Endothelial cell of umbilical vein (primary cell): ENCODE measurements at regions not wholly inside any gene's neighbourhood (a gene's known extent, or its start where the extent isn't known, plus 50 kb on each side); places are given as distances from the start of the nearest gene placed in this dataset. TPM values are rescaled to one million over a fixed set of nuclear protein-coding genes. Genes with fewer than 3 reads are reported as not detected.

Source experiments
- BruUV-seq: library from RNA; stranded (reverse); fragments of 400-500 nt; replicated peaks from 2 replicates; lab custom pipeline; 2021; lab: Mats Ljungman, UMichigan
- CTCF ChIA-PET: fragments of 300-600, 350-600 bp; sonication (Branson Sonifier 250); formaldehyde crosslinking; loops from one replicate; lab custom pipeline; 2021; ENCODE audit warnings: antibody characterized with exemption, inconsistent platforms; lab: Charles Lee
- POLR2A ChIA-PET: fragments of 300-600, 350-600 bp; sonication (Branson Sonifier 250); formaldehyde crosslinking; loops from one replicate; lab custom pipeline; 2021; ENCODE audit warnings: antibody characterized with exemption, inconsistent platforms; lab: Charles Lee
- DNase-seq: peaks from one replicate; pipeline ENCODE4 v3.0.0-alpha.2; 2011; ENCODE audit warnings: low read depth, low spot score
- FAIRE-seq: peaks from 2 replicates; lab custom pipeline; 2011; peaks lifted over from hg19 to GRCh38; lab: Jason Lieb, UNC
- H2AFZ ChIP-seq: 2 replicates; pipeline ENCODE4 v1.6.0; 2012; ENCODE audit warnings: low read depth, low read length, control low read depth, inconsistent platforms
- H3K27ac ChIP-seq: 2 replicates; pipeline ENCODE4 v1.5.1; 2011; ENCODE audit warnings: low read depth, mild to moderate bottlenecking, control low read depth, low read length, moderate library complexity; ENCODE audit not compliant: insufficient read depth
- H3K27me3 ChIP-seq, 2 experiments: 2 replicates each; pipeline versions ENCODE4 v1.6.0 to v1.6.1; 2011; ENCODE audit warnings: low read length in 2 of 2, mixed read lengths in 1 of 2; ENCODE audit not compliant: control insufficient read depth in 2 of 2, insufficient read depth in 2 of 2
- H3K36me3 ChIP-seq, 2 experiments: 2 replicates in 1 of 2; 3 replicates in 1 of 2; pipeline ENCODE4 v1.5.1; 2011; ENCODE audit warnings: low read length in 2 of 2, mild to moderate bottlenecking in 1 of 2, moderate library complexity in 1 of 2; ENCODE audit not compliant: control insufficient read depth in 2 of 2, insufficient read depth in 2 of 2; ENCODE audit errors: extremely low read depth in 1 of 2
- H3K4me1 ChIP-seq: 3 replicates; pipeline ENCODE4 v1.5.1; 2011; ENCODE audit warnings: mild to moderate bottlenecking, low read length; ENCODE audit not compliant: control insufficient read depth, insufficient read depth; ENCODE audit errors: extremely low read depth
- H3K4me2 ChIP-seq: 2 replicates; pipeline ENCODE4 v1.6.1; 2011; ENCODE audit warnings: low read length, control low read depth, mixed read lengths; ENCODE audit not compliant: insufficient read depth
- H3K4me3 ChIP-seq, 3 experiments: fragments of 200-600 bp in 1 of 3; sonication (generic), shearing (Covaris generic) in 1 of 3; replicated peaks in 1 of 3; 2 replicates each; pipeline ENCODE4 v1.5.1; 2011 to 2016; ENCODE audit warnings: control low read depth in 3 of 3, low read length in 3 of 3, mild to moderate bottlenecking in 2 of 3, inconsistent platforms in 1 of 3, low read depth in 1 of 3, moderate library complexity in 1 of 3; ENCODE audit not compliant: insufficient read depth in 1 of 3
- H3K79me2 ChIP-seq: 2 replicates; pipeline ENCODE4 v1.6.0; 2012; ENCODE audit warnings: low read length, inconsistent platforms; ENCODE audit not compliant: control insufficient read depth, insufficient read depth
- H3K9ac ChIP-seq: replicated peaks from 2 replicates; pipeline ENCODE3; 2011; ENCODE audit warnings: low read length, control low read depth; ENCODE audit not compliant: insufficient read depth; ENCODE audit errors: extremely low read depth
- H3K9me1 ChIP-seq: replicated peaks from 3 replicates; pipeline ENCODE4 v1.6.0; 2011; ENCODE audit warnings: mild to moderate bottlenecking, low read length; ENCODE audit not compliant: control insufficient read depth, insufficient read depth; ENCODE audit errors: extremely low read depth
- H3K9me3 ChIP-seq: replicated peaks from 2 replicates; pipeline ENCODE4 v1.5.1; 2012; ENCODE audit warnings: low read length, inconsistent platforms; ENCODE audit not compliant: control insufficient read depth, insufficient read depth
- H4K20me1 ChIP-seq: replicated peaks from 2 replicates; pipeline ENCODE3; 2011; ENCODE audit warnings: mild to moderate bottlenecking, low read length; ENCODE audit not compliant: control insufficient read depth, insufficient read depth; ENCODE audit errors: extremely low read depth
- CTCF ChIP-seq, 2 donors: IDR thresholded peaks; 1 replicate in 1 of 2; 2 replicates in 1 of 2; pipeline ENCODE4 v1.5.1; 2011; ENCODE audit warnings: low read length in 2 of 2, mild to moderate bottlenecking in 2 of 2, moderate library complexity in 2 of 2, control low read depth in 1 of 2, inconsistent platforms in 1 of 2, low read depth in 1 of 2; ENCODE audit not compliant: insufficient read depth in 1 of 2; ENCODE audit errors: extremely low read depth in 1 of 2
- EZH2 ChIP-seq: IDR thresholded peaks from 2 replicates; pipeline ENCODE4 v1.6.1; 2012; ENCODE audit warnings: borderline replicate concordance, low read depth, mild to moderate bottlenecking, moderate library complexity, low read length, inconsistent platforms; ENCODE audit not compliant: severe bottlenecking
- JUN ChIP-seq: IDR thresholded peaks from 2 replicates; pipeline ENCODE4 v1.6.1; 2011; ENCODE audit warnings: borderline replicate concordance, low read depth; ENCODE audit not compliant: insufficient read length, insufficient read depth
- MAX ChIP-seq: IDR thresholded peaks from 2 replicates; pipeline ENCODE4 v1.6.1; 2011; ENCODE audit not compliant: insufficient read depth, insufficient read length
- MYC ChIP-seq: IDR thresholded peaks from one replicate; pipeline ENCODE4 v1.6.1; 2011; ENCODE audit warnings: mild to moderate bottlenecking, low read depth, low read length
- POLR2A ChIP-seq: IDR thresholded peaks from 2 replicates; pipeline ENCODE4 v1.6.1; 2012; ENCODE audit warnings: low read depth, mild to moderate bottlenecking, control low read depth, low read length
- POLR2AphosphoS5 ChIP-seq: IDR thresholded peaks from 2 replicates; pipeline ENCODE4 v1.6.1; 2012; ENCODE audit warnings: low read depth, mild to moderate bottlenecking, control low read depth, low read length, moderate library complexity; ENCODE audit not compliant: insufficient read depth
- dilution Hi-C: fragments of 300-500 bp; cut with MboI; formaldehyde crosslinking; loops from one replicate; pipeline ENCODE4 v1.15.0; 2019; ENCODE audit warnings: low sequenced_read_pairs; ENCODE audit not compliant: extremely low pct_ligation_motif_present
- intact Hi-C: fragments of 100-400 bp; cut with micrococcal nuclease; formaldehyde crosslinking; loops from one replicate; pipeline ENCODE4 v1.10.0; 2022
- small RNA-seq: library from RNA; depleted of rRNA; stranded (forward); fragments of <200 nt; gene quantifications from one replicate; pipeline ENCODE3, GENCODE V24; 2012; ENCODE audit warnings: low replicate concordance, low read depth; ENCODE audit not compliant: insufficient read depth, insufficient read length

GRCh38 chr3:79820089-79820488 is 52.3 kb upstream of the ROBO1 start:
- H3K4me1 ChIP-seq, result no peaks in the 10 kb centered on the region
- no peaks in the 10 kb centered on the region for H4K20me1 ChIP-seq
- H3K4me3 ChIP-seq, result no peak overlapping the region
- DNase-seq (no peak), FAIRE-seq (no peak)
- H3K27me3 ChIP-seq, result no peaks in the 10 kb centered on the region
- dilution Hi-C loops (no loop called here), intact Hi-C loops (no loop called here)
- ChIA-PET POLR2A (no interaction called here), CTCF (interaction anchor here (1.6 kb wide), 1 partner anchor 17 kb away, joined by 4 read pairs; no protein-coding TSS in a partner anchor)
- TF ChIP-seq JUN, result no peak
- no peak for TF ChIP-seq POLR2AphosphoS5
- TF ChIP-seq POLR2A, result no peak
- TF ChIP-seq EZH2, result no peak
- no peaks in the 10 kb centered on the region for H3K9me1 ChIP-seq
- no peak overlapping the region for H3K4me2 ChIP-seq
- H3K79me2 ChIP-seq, result no peaks in the 10 kb centered on the region
- H3K9ac ChIP-seq, result no peak overlapping the region
- H3K9me3 ChIP-seq, result no peaks in the 10 kb centered on the region
- no TSS peak for BruUV-seq
- no peak overlapping the region for H2AFZ ChIP-seq
- H3K36me3 ChIP-seq, result no peaks in the 10 kb centered on the region
- H3K27ac ChIP-seq, result no peak overlapping the region

- POLR2A ChIA-PET, result no interaction called here
- no peak for FAIRE-seq
Measured at GRCh38 chr3:79818015-79818414, 50.2 kb upstream of the ROBO1 start.

More at GRCh38 chr3:79818015-79818414, 50.2 kb upstream of the ROBO1 start:
- H3K4me3 ChIP-seq, result no peak overlapping the region
- H3K36me3 ChIP-seq, result no peaks in the 10 kb centered on the region
- no peak overlapping the region for H2AFZ ChIP-seq
- CTCF ChIA-PET, result interaction anchor here (0.6 to 1.1 kb wide), 2 partner anchors 10 to 162 kb away, joined by 3 read pairs; no protein-coding TSS in a partner anchor
- H3K4me2 ChIP-seq, result no peak overlapping the region
- no peaks in the 10 kb centered on the region for H3K79me2 ChIP-seq
- no peaks in the 10 kb centered on the region for H3K4me1 ChIP-seq
- dilution Hi-C loops, result no loop called here
- H4K20me1 ChIP-seq, result no peaks in the 10 kb centered on the region
- intact Hi-C loops, result no loop called here
- no peak overlapping the region for H3K9ac ChIP-seq
- TF ChIP-seq POLR2AphosphoS5 (no peak), MYC (no peak), MAX (no peak), CTCF (IDR thresholded peaks at IDR 0.05; ENCODE audit: extremely low read depth in 1 of 2, insufficient read depth in 1 of 2, low read depth in 1 of 2, low read length in 2 of 2) (no peak), POLR2A (no peak), JUN (no peak)
- no peaks in the 10 kb centered on the region for H3K9me1 ChIP-seq
- BruUV-seq, result no TSS peak
- no peak overlapping the region for H3K27ac ChIP-seq
- no peaks in the 10 kb centered on the region for H3K9me3 ChIP-seq
- DNase-seq, result no peak
- no peaks in the 10 kb centered on the region for H3K27me3 ChIP-seq

Small RNA genes in the stretch of these regions (small RNA-seq; reads per million reads assigned to genes)
- not detected for gene AC108740.1
